OCI-LY1 (cell line): ENCODE measurements at regions not wholly inside any gene's neighbourhood (a gene's known extent, or its start where the extent isn't known, plus 50 kb on each side); places are given as distances from the start of the nearest gene placed in this dataset.

ENCODE experiments used
- H2AFZ ChIP-seq: fragments of 200-600 bp; sonication (generic), shearing (Covaris generic); 2 replicates; pipeline ENCODE4 v1.6.0; 2014; ENCODE audit warnings: antibody characterized with exemption, mild to moderate bottlenecking, low read length
- H3F3A ChIP-seq: fragments of 200-600 bp; sonication (generic), shearing (Covaris generic); 2 replicates; pipeline ENCODE4 v1.6.0; 2014; ENCODE audit warnings: mild to moderate bottlenecking, antibody characterized with exemption, low read length, moderate library complexity; ENCODE audit not compliant: insufficient read depth
- H3K27ac ChIP-seq: fragments of 200-600 bp; sonication (generic); 2 replicates; pipeline ENCODE4 v1.5.1; 2014; ENCODE audit warnings: low read length, mixed run types, mild to moderate bottlenecking, low read depth; ENCODE audit not compliant: poor library complexity, severe bottlenecking
- H3K27me3 ChIP-seq: fragments of 200-600 bp; sonication (generic); 2 replicates; pipeline ENCODE4 v1.6.0; 2014; ENCODE audit warnings: antibody characterized with exemption, mild to moderate bottlenecking, low read length, moderate library complexity; ENCODE audit not compliant: insufficient read depth
- H3K36me3 ChIP-seq: fragments of 200-600 bp; sonication (generic); 2 replicates; pipeline ENCODE4 v1.6.1; 2014; ENCODE audit warnings: mild to moderate bottlenecking, antibody characterized with exemption, low read length, moderate library complexity, mixed read lengths; ENCODE audit not compliant: insufficient read depth
- H3K4me1 ChIP-seq: fragments of 200-600 bp; sonication (generic); 2 replicates; pipeline ENCODE4 v1.5.1; 2014; ENCODE audit warnings: mild to moderate bottlenecking, low read length, moderate library complexity; ENCODE audit not compliant: insufficient read depth, severe bottlenecking
- H3K4me2 ChIP-seq: fragments of 200-600 bp; sonication (generic), shearing (Covaris generic); 2 replicates; pipeline ENCODE4 v1.6.1; 2014; ENCODE audit warnings: low read length
- H3K4me3 ChIP-seq: fragments of 200-600 bp; sonication (generic); 2 replicates; pipeline ENCODE4 v1.5.1; 2014; ENCODE audit warnings: low read length, low read depth, mild to moderate bottlenecking, mixed read lengths; ENCODE audit not compliant: poor library complexity, severe bottlenecking
- H3K79me2 ChIP-seq: fragments of 200-600 bp; shearing (Covaris generic); 2 replicates; pipeline ENCODE4 v1.6.1; 2016; ENCODE audit warnings: mixed run types, low read length, mixed read lengths; ENCODE audit not compliant: insufficient read depth
- H3K9ac ChIP-seq: fragments of 200-600 bp; sonication (generic), shearing (Covaris generic); 2 replicates; pipeline ENCODE4 v1.6.1; 2014; ENCODE audit warnings: mild to moderate bottlenecking, low read length, mixed read lengths
- H3K9me2 ChIP-seq: fragments of 200-600 bp; sonication (generic), shearing (Covaris generic); 2 replicates; pipeline ENCODE4 v1.6.1; 2014; ENCODE audit warnings: low read depth, mild to moderate bottlenecking, low read length, mixed read lengths
- H3K9me3 ChIP-seq: fragments of 200-600 bp; shearing (Covaris generic); 2 replicates; pipeline ENCODE4 v1.6.1; 2014; ENCODE audit warnings: low read length, mixed read lengths
- H4K20me1 ChIP-seq: fragments of 200-600 bp; sonication (generic), shearing (Covaris generic); 2 replicates; pipeline ENCODE4 v1.6.0; 2016; ENCODE audit warnings: mild to moderate bottlenecking, low read length; ENCODE audit not compliant: insufficient read depth
- EZH2 ChIP-seq: fragments of 200-600 bp; sonication (generic), shearing (Covaris generic); IDR thresholded peaks from 2 replicates; pipeline ENCODE4 v1.8.0; 2017; ENCODE audit warnings: borderline replicate concordance, mixed run types, mild to moderate bottlenecking, antibody characterized with exemption, low read length, moderate library complexity, mixed read lengths
- TF ChIP-seq, protein P1 (sequence below): fragments of 200-600 bp; sonication (generic), shearing (Covaris generic); IDR thresholded peaks from 2 replicates; pipeline ENCODE4 v1.5.1; 2017; ENCODE audit warnings: mild to moderate bottlenecking, antibody characterized with exemption, low read length, moderate library complexity, mixed read lengths

DNA sequence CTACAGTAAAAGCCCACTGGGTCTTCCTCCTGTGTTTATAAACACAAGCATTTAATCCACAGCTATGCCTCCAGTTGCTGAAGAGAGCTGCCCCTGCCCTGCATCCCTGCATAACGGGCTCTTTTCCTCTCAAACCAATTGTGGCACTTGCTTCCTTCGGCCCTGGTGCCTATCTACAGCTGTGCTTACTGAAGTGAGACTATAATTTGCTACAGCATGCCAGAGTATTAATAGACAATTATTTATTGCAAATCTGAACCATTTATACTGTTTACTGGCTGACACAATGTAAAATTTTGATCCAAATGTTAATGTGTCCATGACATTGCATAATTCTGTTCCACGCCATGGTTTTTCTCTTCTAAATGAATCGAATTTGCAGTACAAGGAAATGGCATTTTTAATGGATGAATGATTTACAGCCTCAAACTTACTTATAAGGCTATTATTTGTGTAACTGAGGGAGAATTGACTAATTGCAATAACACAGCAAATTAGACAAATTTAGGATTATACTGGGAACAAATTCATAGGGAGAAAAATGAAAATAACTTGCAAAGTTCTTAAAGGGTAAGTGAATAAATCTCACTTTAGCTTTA is 457.0 kb upstream of the HNRNPA3 start:
- Histone ChIP-seq H3K4me2 (no peak overlapping the region), H3F3A (no peaks in the 10 kb centered on the region), H3K27ac (no peak overlapping the region), H3K36me3 (no peaks in the 10 kb centered on the region), H3K79me2 (no peaks in the 10 kb centered on the region), H4K20me1 (no peaks in the 10 kb centered on the region), H2AFZ (no peak overlapping the region), H3K9ac (no peak overlapping the region), H3K27me3 (0 out of 2 replicates have a peak, but pooled peaks cover 5% of the 10 kb centered on the region), H3K9me3 (no peaks in the 10 kb centered on the region), H3K4me1 (no peaks in the 10 kb centered on the region), H3K9me2 (no peaks in the 10 kb centered on the region), H3K4me3 (no peak overlapping the region)
- TF ChIP-seq EZH2 = no peak
- TF ChIP-seq, protein P1, sequence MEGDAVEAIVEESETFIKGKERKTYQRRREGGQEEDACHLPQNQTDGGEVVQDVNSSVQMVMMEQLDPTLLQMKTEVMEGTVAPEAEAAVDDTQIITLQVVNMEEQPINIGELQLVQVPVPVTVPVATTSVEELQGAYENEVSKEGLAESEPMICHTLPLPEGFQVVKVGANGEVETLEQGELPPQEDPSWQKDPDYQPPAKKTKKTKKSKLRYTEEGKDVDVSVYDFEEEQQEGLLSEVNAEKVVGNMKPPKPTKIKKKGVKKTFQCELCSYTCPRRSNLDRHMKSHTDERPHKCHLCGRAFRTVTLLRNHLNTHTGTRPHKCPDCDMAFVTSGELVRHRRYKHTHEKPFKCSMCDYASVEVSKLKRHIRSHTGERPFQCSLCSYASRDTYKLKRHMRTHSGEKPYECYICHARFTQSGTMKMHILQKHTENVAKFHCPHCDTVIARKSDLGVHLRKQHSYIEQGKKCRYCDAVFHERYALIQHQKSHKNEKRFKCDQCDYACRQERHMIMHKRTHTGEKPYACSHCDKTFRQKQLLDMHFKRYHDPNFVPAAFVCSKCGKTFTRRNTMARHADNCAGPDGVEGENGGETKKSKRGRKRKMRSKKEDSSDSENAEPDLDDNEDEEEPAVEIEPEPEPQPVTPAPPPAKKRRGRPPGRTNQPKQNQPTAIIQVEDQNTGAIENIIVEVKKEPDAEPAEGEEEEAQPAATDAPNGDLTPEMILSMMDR = no peak

DNA sequence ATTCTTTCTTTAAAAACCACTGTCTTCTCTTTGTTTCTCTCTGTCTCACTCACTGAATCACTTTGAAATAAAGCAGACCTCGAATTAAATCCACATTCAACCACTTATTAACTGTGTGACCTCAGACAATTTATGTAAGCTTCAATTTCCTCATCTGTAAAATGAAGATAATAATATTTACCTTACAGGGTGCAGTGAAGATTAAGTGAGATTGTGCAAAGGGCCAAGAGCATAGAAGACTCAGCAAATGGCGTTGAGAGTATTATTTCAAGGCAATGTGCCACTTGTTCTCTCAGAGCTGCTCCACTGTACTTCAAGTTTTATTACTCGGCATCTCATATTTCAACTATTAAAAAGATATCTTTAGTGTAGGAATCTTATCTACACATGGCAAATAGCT is 454.2 kb upstream of the HNRNPA3 start:
- TF ChIP-seq EZH2 = no peak
- TF ChIP-seq, protein P1 = no peak
- H3K27ac ChIP-seq = no peak overlapping the region

DNA sequence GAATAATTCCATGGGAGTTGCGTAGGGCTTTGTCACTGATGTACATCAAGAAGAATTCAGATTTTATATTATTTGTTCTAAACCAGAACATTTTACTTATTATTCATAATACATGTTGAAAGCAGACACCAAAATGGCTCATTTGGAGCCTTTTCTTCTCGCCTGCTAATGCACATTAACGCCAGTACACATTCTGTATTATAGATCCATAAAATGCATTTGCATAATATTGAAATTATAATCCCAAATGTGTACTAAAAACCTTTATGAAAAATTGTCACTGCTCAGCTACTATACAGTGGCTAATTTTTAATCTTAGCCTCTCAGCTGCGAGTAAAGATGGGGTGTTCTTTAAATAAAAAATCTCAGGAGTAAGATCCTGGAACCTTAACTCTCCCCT is 452.2 kb upstream of the HNRNPA3 start:
- Histone ChIP-seq H3K9me3 (no peaks in the 10 kb centered on the region), H3K27ac (no peak overlapping the region), H3F3A (no peaks in the 10 kb centered on the region), H3K79me2 (no peaks in the 10 kb centered on the region), H3K9ac (no peak overlapping the region), H4K20me1 (no peaks in the 10 kb centered on the region), H3K9me2 (no peaks in the 10 kb centered on the region), H2AFZ (no peak overlapping the region), H3K4me1 (no peaks in the 10 kb centered on the region), H3K4me3 (no peak overlapping the region), H3K27me3 (0 out of 2 replicates have a peak, but pooled peaks cover 5% of the 10 kb centered on the region), H3K36me3 (no peaks in the 10 kb centered on the region), H3K4me2 (no peak overlapping the region)
- TF ChIP-seq, protein P1 = no peak
- no peak for TF ChIP-seq EZH2

More for the DNA sequence above, 454.2 kb upstream of the HNRNPA3 start:
- H3K4me3 ChIP-seq = no peak overlapping the region
- no peaks in the 10 kb centered on the region for H3K79me2 ChIP-seq
- no peak overlapping the region for H3K4me2 ChIP-seq
- H3K4me1 ChIP-seq = no peaks in the 10 kb centered on the region
- H4K20me1 ChIP-seq = no peaks in the 10 kb centered on the region
- H3K9me3 ChIP-seq = no peaks in the 10 kb centered on the region
- H3K9ac ChIP-seq = no peak overlapping the region
- no peaks in the 10 kb centered on the region for H3K9me2 ChIP-seq
- 0 out of 2 replicates have a peak, but pooled peaks cover 5% of the 10 kb centered on the region for H3K27me3 ChIP-seq
- H3K36me3 ChIP-seq = no peaks in the 10 kb centered on the region
- no peak overlapping the region for H2AFZ ChIP-seq
- no peaks in the 10 kb centered on the region for H3F3A ChIP-seq
